PC-9 (cell line): ENCODE measurements at regions not wholly inside any gene's neighbourhood (a gene's known extent, or its start where the extent isn't known, plus 50 kb on each side); places are given as distances from the start of the nearest gene placed in this dataset.

Source experiments
- BruUV-seq: library from RNA; stranded (reverse); fragments of 400-500 nt; replicated peaks from 2 replicates; lab custom pipeline; 2021; lab: Mats Ljungman, UMichigan
- CTCF ChIA-PET: fragments of 300-600 bp; sonication (Branson Sonifier 250); formaldehyde crosslinking; loops from one replicate; lab custom pipeline; 2022; ENCODE audit warnings: antibody characterized with exemption; lab: Charles Lee
- POLR2A ChIA-PET: fragments of 300-600 bp; sonication (Branson Sonifier 250); formaldehyde crosslinking; loops from one replicate; lab custom pipeline; 2022; ENCODE audit warnings: antibody characterized with exemption; ENCODE audit not compliant: unreplicated experiment; lab: Charles Lee
- DNase-seq, 2 experiments: peaks; one replicate each; pipeline versions ENCODE4 v3.0.0 to v3.0.0-alpha.2; 2015 to 2022; ENCODE audit warnings: mixed read lengths in 1 of 2
- H2AFZ ChIP-seq: fragments of 200-600 bp; sonication (generic); 2 replicates; pipeline ENCODE4 v1.8.1; 2017; ENCODE audit warnings: antibody characterized with exemption
- H3F3A ChIP-seq: fragments of 200-600 bp; sonication (generic); 2 replicates; pipeline ENCODE4 v1.8.1; 2017; ENCODE audit warnings: antibody characterized with exemption, mild to moderate bottlenecking, low read depth; ENCODE audit not compliant: insufficient read depth
- H3K27ac ChIP-seq: fragments of 200-600 bp; sonication (generic); 2 replicates; pipeline ENCODE4 v1.6.1; 2016; ENCODE audit warnings: mixed run types
- H3K27me3 ChIP-seq: fragments of 200-600 bp; sonication (generic); 2 replicates; pipeline ENCODE4 v1.6.1; 2016; ENCODE audit warnings: low read depth, mixed run types; ENCODE audit not compliant: insufficient read depth
- H3K36me3 ChIP-seq: fragments of 200-600 bp; sonication (generic); 2 replicates; pipeline ENCODE4 v1.6.1; 2016; ENCODE audit warnings: low read depth, mixed run types
- H3K4me1 ChIP-seq: fragments of 200-600 bp; sonication (generic); replicated peaks from 2 replicates; pipeline ENCODE4 v1.6.1; 2016; ENCODE audit warnings: mixed run types; ENCODE audit not compliant: insufficient read depth
- H3K4me2 ChIP-seq: fragments of 200-600 bp; sonication (generic); 2 replicates; pipeline ENCODE4 v1.6.1; 2017; ENCODE audit warnings: mixed run types
- H3K4me3 ChIP-seq: fragments of 200-600 bp; sonication (generic); 2 replicates; pipeline ENCODE4 v1.6.1; 2016; ENCODE audit warnings: mixed run types
- H3K79me2 ChIP-seq: fragments of 200-600 bp; sonication (generic); 2 replicates; pipeline ENCODE4 v1.6.1; 2017; ENCODE audit warnings: low read depth, mixed run types
- H3K9me2 ChIP-seq: fragments of 200-600 bp; sonication (generic); 2 replicates; pipeline ENCODE4 v1.8.1; 2017; ENCODE audit warnings: mild to moderate bottlenecking; ENCODE audit not compliant: insufficient read depth
- H3K9me3 ChIP-seq: fragments of 200-600 bp; sonication (generic); 2 replicates; pipeline ENCODE4 v1.8.1; 2016; ENCODE audit warnings: low read depth; ENCODE audit not compliant: insufficient read depth
- H4K20me1 ChIP-seq: fragments of 200-600 bp; sonication (generic); 2 replicates; pipeline ENCODE4 v1.8.1; 2017; ENCODE audit not compliant: insufficient read depth
- EZH2 ChIP-seq: fragments of 200-600 bp; sonication (generic); IDR thresholded peaks from 2 replicates; pipeline ENCODE4 v1.8.0; 2017; ENCODE audit warnings: antibody characterized with exemption, low read depth
- intact Hi-C: fragments of 100-400 bp; cut with micrococcal nuclease; formaldehyde crosslinking; loops from one replicate; pipeline ENCODE4 v1.10.0; 2022; ENCODE audit not compliant: unreplicated experiment
- TF ChIP-seq, protein P1 (sequence below): fragments of 200-600 bp; sonication (generic); conservative IDR thresholded peaks from 2 replicates; pipeline ENCODE4 v1.6.1; 2017; ENCODE audit warnings: mixed run types, antibody characterized with exemption, mild to moderate bottlenecking, moderate library complexity

DNA sequence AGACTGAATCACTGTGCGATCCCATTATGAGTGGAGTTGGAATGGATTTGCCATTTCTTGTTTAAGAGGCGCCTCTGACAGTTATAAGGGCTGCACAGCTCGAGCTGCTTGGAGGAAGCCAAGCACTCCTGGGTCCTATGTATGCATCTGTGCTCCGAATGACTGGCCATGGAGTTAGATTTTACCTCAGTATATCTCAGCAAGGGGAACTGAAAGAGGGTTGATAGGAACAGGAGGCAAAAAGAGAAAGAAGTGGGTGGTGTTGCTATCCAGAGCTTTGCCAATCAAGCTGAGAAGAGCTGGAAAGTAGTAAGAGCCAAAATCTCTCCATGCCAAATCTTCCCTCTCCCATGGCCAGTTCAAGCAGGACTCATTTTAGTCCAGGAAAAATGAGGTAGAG lies 632.0 kb upstream of the KIRREL3 start:
- Histone ChIP-seq H4K20me1 (no peaks in the 10 kb centered on the region), H3K36me3 (no peaks in the 10 kb centered on the region), H3K27me3 (no peaks in the 10 kb centered on the region), H2AFZ (no peak overlapping the region), H3K9me3 (no peaks in the 10 kb centered on the region), H3K4me2 (no peak overlapping the region), H3K9me2 (no peaks in the 10 kb centered on the region), H3K4me3 (no peak overlapping the region), H3F3A (no peaks in the 10 kb centered on the region), H3K27ac (no peak overlapping the region), H3K4me1 (no peaks in the 10 kb centered on the region), H3K79me2 (no peaks in the 10 kb centered on the region)
- no peak for DNase-seq
- intact Hi-C loops, result no loop called here
- TF ChIP-seq, protein P1, sequence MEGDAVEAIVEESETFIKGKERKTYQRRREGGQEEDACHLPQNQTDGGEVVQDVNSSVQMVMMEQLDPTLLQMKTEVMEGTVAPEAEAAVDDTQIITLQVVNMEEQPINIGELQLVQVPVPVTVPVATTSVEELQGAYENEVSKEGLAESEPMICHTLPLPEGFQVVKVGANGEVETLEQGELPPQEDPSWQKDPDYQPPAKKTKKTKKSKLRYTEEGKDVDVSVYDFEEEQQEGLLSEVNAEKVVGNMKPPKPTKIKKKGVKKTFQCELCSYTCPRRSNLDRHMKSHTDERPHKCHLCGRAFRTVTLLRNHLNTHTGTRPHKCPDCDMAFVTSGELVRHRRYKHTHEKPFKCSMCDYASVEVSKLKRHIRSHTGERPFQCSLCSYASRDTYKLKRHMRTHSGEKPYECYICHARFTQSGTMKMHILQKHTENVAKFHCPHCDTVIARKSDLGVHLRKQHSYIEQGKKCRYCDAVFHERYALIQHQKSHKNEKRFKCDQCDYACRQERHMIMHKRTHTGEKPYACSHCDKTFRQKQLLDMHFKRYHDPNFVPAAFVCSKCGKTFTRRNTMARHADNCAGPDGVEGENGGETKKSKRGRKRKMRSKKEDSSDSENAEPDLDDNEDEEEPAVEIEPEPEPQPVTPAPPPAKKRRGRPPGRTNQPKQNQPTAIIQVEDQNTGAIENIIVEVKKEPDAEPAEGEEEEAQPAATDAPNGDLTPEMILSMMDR, result no peak
- no peak for TF ChIP-seq EZH2
- ChIA-PET CTCF (no interaction called here), POLR2A (no interaction called here)
- no TSS peak for BruUV-seq

DNA sequence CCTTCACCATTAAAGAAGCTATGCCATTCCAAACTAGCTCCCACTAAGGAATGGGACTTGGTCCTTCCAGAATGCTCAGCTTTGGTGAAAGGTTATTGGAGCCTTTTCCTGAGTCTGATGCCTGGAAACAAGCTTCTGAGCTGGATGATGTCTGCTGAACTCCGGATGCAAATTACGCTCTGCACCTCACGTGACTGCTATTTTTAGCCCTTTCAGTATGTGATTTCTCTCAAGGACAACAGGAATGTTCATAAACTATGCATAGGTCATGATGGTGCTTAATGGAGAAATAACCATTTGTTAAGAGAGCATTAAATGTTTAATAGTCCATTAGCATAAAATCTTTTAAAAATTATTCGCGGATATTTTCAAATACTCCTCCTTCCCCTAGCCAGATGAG lies 631.4 kb upstream of the KIRREL3 start:
- Histone ChIP-seq H3K4me3 (no peak overlapping the region), H4K20me1 (no peaks in the 10 kb centered on the region), H3K9me2 (no peaks in the 10 kb centered on the region), H3K9me3 (no peaks in the 10 kb centered on the region), H3F3A (no peaks in the 10 kb centered on the region), H2AFZ (no peak overlapping the region), H3K4me2 (no peak overlapping the region), H3K4me1 (no peaks in the 10 kb centered on the region), H3K27me3 (no peaks in the 10 kb centered on the region), H3K36me3 (no peaks in the 10 kb centered on the region), H3K79me2 (no peaks in the 10 kb centered on the region), H3K27ac (no peak overlapping the region)
- CTCF ChIA-PET, result no interaction called here
- BruUV-seq, result no TSS peak
- intact Hi-C loops, result no loop called here
- DNase-seq, result no peak
- POLR2A ChIA-PET, result no interaction called here
- TF ChIP-seq EZH2, result no peak
- TF ChIP-seq, protein P1, result no peak

DNA sequence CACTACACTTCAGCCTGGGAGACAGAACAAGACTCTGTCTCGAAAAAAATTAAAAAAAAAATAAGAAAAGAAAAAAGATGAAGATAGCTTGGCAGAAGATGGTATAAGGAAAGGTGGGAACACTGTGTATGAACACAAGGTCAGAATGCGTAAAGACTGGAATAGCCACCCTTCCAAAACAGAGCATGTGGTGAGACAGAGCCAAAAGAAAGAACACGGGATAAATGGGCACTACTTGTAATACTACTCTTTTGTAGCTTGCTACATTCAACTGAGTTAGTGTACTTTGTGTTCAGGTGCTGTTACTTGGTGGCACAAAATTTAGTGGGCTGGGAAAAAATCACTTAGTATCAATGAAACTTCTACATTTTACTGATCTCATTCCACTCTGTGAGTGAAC lies 628.6 kb upstream of the KIRREL3 start:
- POLR2A ChIA-PET, result no interaction called here
- Histone ChIP-seq H3K4me3 (no peak overlapping the region), H3K36me3 (no peaks in the 10 kb centered on the region), H3F3A (no peaks in the 10 kb centered on the region), H3K4me2 (no peak overlapping the region), H3K79me2 (no peaks in the 10 kb centered on the region), H3K27me3 (no peaks in the 10 kb centered on the region), H3K27ac (no peak overlapping the region), H3K4me1 (no peaks in the 10 kb centered on the region), H3K9me3 (no peaks in the 10 kb centered on the region), H3K9me2 (no peaks in the 10 kb centered on the region), H4K20me1 (no peaks in the 10 kb centered on the region), H2AFZ (no peak overlapping the region)
- TF ChIP-seq, protein P1, result no peak
- no peak for TF ChIP-seq EZH2
- intact Hi-C loops, result no loop called here
- no TSS peak for BruUV-seq
- CTCF ChIA-PET, result no interaction called here
- no peak for DNase-seq
